BLaER1 (cell line): ENCODE measurements at regions not wholly inside any gene's neighbourhood (a gene's known extent, or its start where the extent isn't known, plus 50 kb on each side); places are given as distances from the start of the nearest gene placed in this dataset.
"Not testable (repeated sequence)": the region's sequence is repeated elsewhere in the genome, so short reads cannot be mapped to it uniquely, and the experiment has no call there.

ENCODE experiments used
- H3K27ac ChIP-seq: shearing (Covaris generic); formaldehyde crosslinking; 2 replicates; pipeline ENCODE4 v1.8.1; 2022
- H3K27me3 ChIP-seq: shearing (Covaris generic); formaldehyde crosslinking; 2 replicates; pipeline ENCODE4 v1.8.1; 2022
- H3K36me3 ChIP-seq: shearing (Covaris generic); formaldehyde crosslinking; 2 replicates; pipeline ENCODE4 v1.8.1; 2022
- H3K4me1 ChIP-seq: shearing (Covaris generic); formaldehyde crosslinking; 2 replicates; pipeline ENCODE4 v1.8.1; 2022
- H3K4me2 ChIP-seq: shearing (Covaris generic); formaldehyde crosslinking; 2 replicates; pipeline ENCODE4 v1.8.1; 2022
- H3K4me3 ChIP-seq: shearing (Covaris generic); formaldehyde crosslinking; 2 replicates; pipeline ENCODE4 v1.8.1; 2022
- H3K9ac ChIP-seq: shearing (Covaris generic); formaldehyde crosslinking; 2 replicates; pipeline ENCODE4 v1.8.1; 2022
- H3K9me3 ChIP-seq: shearing (Covaris generic); formaldehyde crosslinking; 2 replicates; pipeline ENCODE4 v1.8.1; 2022
- H4K20me1 ChIP-seq: shearing (Covaris generic); formaldehyde crosslinking; 2 replicates; pipeline ENCODE4 v1.8.1; 2022
- Cebpa-rat ChIP-seq: shearing (Covaris generic); IDR thresholded peaks from 2 replicates; pipeline ENCODE4 v1.8.1; 2022

GRCh38 chr7:118372530-118372929, 148.0 kb downstream of the ANKRD7 start:
- H3K36me3 ChIP-seq, result no peaks in the 10 kb centered on the region
- no peak overlapping the region for H3K9ac ChIP-seq
- no peak overlapping the region for H3K4me3 ChIP-seq
- H3K9me3 ChIP-seq, result no peaks in the 10 kb centered on the region
- TF ChIP-seq Cebpa-rat, result no peak
- H3K4me1 ChIP-seq, result peaks cover 10% of the 10 kb centered on the region
- no peak overlapping the region for H3K27ac ChIP-seq
- H4K20me1 ChIP-seq, result no peaks in the 10 kb centered on the region
- H3K27me3 ChIP-seq, result no peaks in the 10 kb centered on the region
- H3K4me2 ChIP-seq, result peak overlapping the region; percentile 20; the same call in 1 of the 2 replicates

GRCh38 chr7:118389629-118390028, 165.1 kb downstream of the ANKRD7 start:
- H3K27ac ChIP-seq, result no peak overlapping the region
- no peaks in the 10 kb centered on the region for H3K27me3 ChIP-seq
- no peak overlapping the region for H3K4me2 ChIP-seq
- H3K9ac ChIP-seq, result no peak overlapping the region
- no peaks in the 10 kb centered on the region for H3K9me3 ChIP-seq
- H3K4me1 ChIP-seq, result no peaks in the 10 kb centered on the region
- H3K4me3 ChIP-seq, result no peak overlapping the region
- H3K36me3 ChIP-seq, result no peaks in the 10 kb centered on the region
- no peak for TF ChIP-seq Cebpa-rat
- H4K20me1 ChIP-seq, result no peaks in the 10 kb centered on the region

- TF ChIP-seq Cebpa-rat, result no peak
- no peaks in the 10 kb centered on the region for H3K9me3 ChIP-seq
- H3K36me3 ChIP-seq, result no peaks in the 10 kb centered on the region
- no peak overlapping the region for H3K27ac ChIP-seq
- H3K9ac ChIP-seq, result no peak overlapping the region
- H3K4me2 ChIP-seq, result no peak overlapping the region
- 0 out of 2 replicates have a peak, but pooled peaks cover 5% of the 10 kb centered on the region for H3K4me1 ChIP-seq
- H3K27me3 ChIP-seq, result no peaks in the 10 kb centered on the region
- H4K20me1 ChIP-seq, result no peaks in the 10 kb centered on the region
- no peak overlapping the region for H3K4me3 ChIP-seq
Measured at GRCh38 chr7:118404211-118404610, 179.7 kb downstream of the ANKRD7 start.

- Histone ChIP-seq H3K27me3 (no peaks in the 10 kb centered on the region), H4K20me1 (no peaks in the 10 kb centered on the region), H3K27ac (no peak overlapping the region), H3K9ac (no peak overlapping the region), H3K4me1 (no peaks in the 10 kb centered on the region), H3K4me3 (no peak overlapping the region), H3K36me3 (no peaks in the 10 kb centered on the region), H3K9me3 (no peaks in the 10 kb centered on the region), H3K4me2 (no peak overlapping the region)
- TF ChIP-seq Cebpa-rat, result no peak
Measured at GRCh38 chr7:118418433-118418832, 193.9 kb downstream of the ANKRD7 start.

DNA sequence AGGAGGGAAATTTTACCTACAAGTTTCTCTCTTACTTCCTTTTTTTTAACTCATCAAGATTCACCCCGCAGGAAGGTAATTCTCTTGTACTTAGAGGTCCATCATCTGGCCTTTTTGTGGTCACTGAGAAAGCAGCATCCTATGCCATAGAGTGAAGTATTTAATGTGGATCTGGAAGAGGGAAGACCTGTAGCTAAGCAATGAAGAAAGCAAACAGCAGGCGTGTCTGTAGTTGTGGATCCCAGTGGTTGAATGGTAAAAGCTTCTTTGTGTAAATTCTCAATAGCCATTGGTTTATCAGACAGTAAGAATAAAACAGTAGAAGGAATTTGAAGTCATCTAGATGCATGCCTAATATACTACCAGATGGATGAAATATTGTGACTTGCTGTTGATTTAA, 196.4 kb downstream of the ANKRD7 start:
- no peaks in the 10 kb centered on the region for H3K4me1 ChIP-seq

GRCh38 chr7:118429141-118429540, 204.6 kb downstream of the ANKRD7 start:
- Histone ChIP-seq H3K4me2 (no peak overlapping the region), H3K4me1 (no peaks in the 10 kb centered on the region), H4K20me1 (no peaks in the 10 kb centered on the region), H3K9me3 (peaks cover 9% of the 10 kb centered on the region), H3K27ac (no peak overlapping the region), H3K9ac (no peak overlapping the region), H3K4me3 (no peak overlapping the region), H3K36me3 (no peaks in the 10 kb centered on the region), H3K27me3 (no peaks in the 10 kb centered on the region)
- no peak for TF ChIP-seq Cebpa-rat

More for the DNA sequence above, 196.4 kb downstream of the ANKRD7 start:
- Histone ChIP-seq H3K36me3 (no peaks in the 10 kb centered on the region), H3K27me3 (no peaks in the 10 kb centered on the region), H4K20me1 (no peaks in the 10 kb centered on the region), H3K9ac (no peak overlapping the region), H3K27ac (no peak overlapping the region), H3K9me3 (no peaks in the 10 kb centered on the region), H3K4me3 (no peak overlapping the region), H3K4me2 (no peak overlapping the region)
- TF ChIP-seq Cebpa-rat, result no peak

GRCh38 chr7:118436663-118437062, 212.2 kb downstream of the ANKRD7 start:
- H3K9me3 ChIP-seq, result peaks cover 14% of the 10 kb centered on the region
- H3K4me3 ChIP-seq, result no peak overlapping the region
- H3K9ac ChIP-seq, result no peak overlapping the region
- no peaks in the 10 kb centered on the region for H3K4me1 ChIP-seq
- H3K27me3 ChIP-seq, result no peaks in the 10 kb centered on the region
- H3K4me2 ChIP-seq, result no peak overlapping the region
- H3K36me3 ChIP-seq, result no peaks in the 10 kb centered on the region
- H3K27ac ChIP-seq, result no peak overlapping the region
- H4K20me1 ChIP-seq, result no peaks in the 10 kb centered on the region
- TF ChIP-seq Cebpa-rat, result no peak

DNA sequence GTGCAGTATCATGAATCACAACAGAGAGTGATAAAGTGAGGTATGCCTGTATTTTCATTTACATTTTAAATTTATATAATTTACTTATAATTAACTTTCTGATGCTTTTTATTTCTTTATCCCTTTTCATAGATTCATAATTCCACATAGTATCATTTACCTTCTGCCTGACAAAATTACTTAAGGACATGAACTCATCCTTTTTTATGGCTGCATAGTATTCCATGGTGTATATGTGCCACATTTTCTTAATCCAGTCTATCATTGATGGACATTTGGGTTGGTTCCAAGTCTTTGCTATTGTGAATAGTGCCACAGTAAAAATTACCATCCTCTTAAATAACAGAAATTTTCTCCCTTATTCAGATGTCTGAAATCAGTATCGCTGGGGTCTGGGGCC, 224.5 kb downstream of the ANKRD7 start:
- H3K27me3 ChIP-seq, H4K20me1 ChIP-seq, H3K4me1 ChIP-seq, H3K9me3 ChIP-seq, H3K4me2 ChIP-seq, H3K36me3 ChIP-seq, H3K9ac ChIP-seq, H3K4me3 ChIP-seq, H3K27ac ChIP-seq: not testable (repeated sequence)

GRCh38 chr7:118449797-118450567, 225.5 kb downstream of the ANKRD7 start:
- Histone ChIP-seq H3K9ac (no peak overlapping the region), H3K4me2 (no peak overlapping the region), H3K27me3 (no peaks in the 10 kb centered on the region), H3K27ac (no peak overlapping the region), H3K4me3 (no peak overlapping the region), H3K36me3 (no peaks in the 10 kb centered on the region), H3K9me3 (no peaks in the 10 kb centered on the region), H3K4me1 (no peaks in the 10 kb centered on the region), H4K20me1 (no peaks in the 10 kb centered on the region)
- no peak for TF ChIP-seq Cebpa-rat

- no peaks in the 10 kb centered on the region for H3K27me3 ChIP-seq
- H3K36me3 ChIP-seq, result no peaks in the 10 kb centered on the region
- TF ChIP-seq Cebpa-rat, result no peak
- no peak overlapping the region for H3K9ac ChIP-seq
- H3K4me3 ChIP-seq, result no peak overlapping the region
- H4K20me1 ChIP-seq, result no peaks in the 10 kb centered on the region
- no peaks in the 10 kb centered on the region for H3K4me1 ChIP-seq
- no peak overlapping the region for H3K27ac ChIP-seq
- H3K9me3 ChIP-seq, result no peaks in the 10 kb centered on the region
- no peak overlapping the region for H3K4me2 ChIP-seq
Measured at GRCh38 chr7:118452128-118452527, 227.6 kb downstream of the ANKRD7 start.

DNA sequence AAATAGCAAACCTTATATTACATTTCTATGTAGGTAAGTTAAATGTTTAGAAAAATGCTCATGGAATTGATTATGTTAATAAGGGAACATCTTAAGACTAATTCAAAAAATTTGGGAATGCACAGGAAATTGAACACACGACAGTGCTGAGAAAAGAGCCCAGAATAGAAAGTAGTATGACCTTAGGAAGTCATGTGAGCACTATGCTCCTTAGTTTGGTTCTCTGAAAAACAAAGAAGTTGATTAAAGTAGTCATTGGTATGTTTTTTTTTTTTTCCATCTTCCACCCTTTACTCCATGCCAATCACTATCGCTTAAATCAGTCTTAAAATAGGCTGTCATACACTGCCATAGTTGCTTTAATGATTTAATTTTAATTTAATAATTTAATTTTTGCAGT, 242.9 kb downstream of the ANKRD7 start:
- no peaks in the 10 kb centered on the region for H4K20me1 ChIP-seq
- H3K27ac ChIP-seq, result no peak overlapping the region
- H3K9me3 ChIP-seq, result no peaks in the 10 kb centered on the region
- no peak overlapping the region for H3K4me3 ChIP-seq
- H3K9ac ChIP-seq, result no peak overlapping the region
- H3K36me3 ChIP-seq, result no peaks in the 10 kb centered on the region
- H3K4me2 ChIP-seq, result no peak overlapping the region
- no peaks in the 10 kb centered on the region for H3K27me3 ChIP-seq
- no peaks in the 10 kb centered on the region for H3K4me1 ChIP-seq
- TF ChIP-seq Cebpa-rat, result no peak
